ENCODE measurements at regions not wholly inside any gene's neighbourhood (a gene's known extent, or its start where the extent isn't known, plus 50 kb on each side); places are given as distances from the start of the nearest gene placed in this dataset.

DNA sequence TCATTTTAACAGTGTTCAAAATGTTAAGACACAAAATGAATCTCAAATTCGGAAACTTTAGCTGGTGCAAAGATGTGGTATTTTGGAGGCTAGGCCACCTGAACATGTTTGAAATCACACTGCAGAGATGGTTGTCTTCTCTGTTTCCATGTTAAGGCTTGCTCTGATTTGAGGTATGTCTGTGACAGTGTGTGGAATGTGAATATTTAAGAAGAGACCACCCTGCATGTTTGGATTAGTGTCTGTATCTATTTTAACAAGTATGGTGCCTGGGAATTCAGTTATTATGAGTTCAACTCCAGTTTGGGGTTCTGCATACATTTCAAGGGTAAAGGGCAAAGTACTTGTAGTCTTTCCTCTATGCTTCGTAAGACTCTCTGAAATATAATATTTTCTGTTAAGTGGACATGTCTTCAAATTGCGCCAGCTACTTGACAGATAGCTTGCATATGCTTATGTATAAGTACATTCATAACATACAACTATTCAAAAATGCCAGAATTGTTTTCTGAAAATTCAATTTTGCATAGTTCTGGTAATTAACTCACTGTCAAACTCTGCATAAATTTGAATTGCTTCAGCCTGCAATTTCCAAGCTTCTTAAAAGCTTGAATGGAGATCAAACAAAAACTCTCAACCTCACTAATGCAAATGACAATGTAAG lies 424.0 kb downstream of the ADAMTS20 start:
- Histone ChIP-seq H3K27me3 (ENCODE audit: insufficient read depth, poor library complexity, severe bottlenecking) (no peaks in the 10 kb centered on the region), H3K4me3 (ENCODE audit: severe bottlenecking) (no peak overlapping the region), H3K36me3 (ENCODE audit: low read depth) (no peaks in the 10 kb centered on the region), H3K27ac (ENCODE audit: poor library complexity, severe bottlenecking) (no peak overlapping the region), H3K9me3 (ENCODE audit: severe bottlenecking) (no peaks in the 10 kb centered on the region), H3K4me1 (ENCODE audit: insufficient read depth, poor library complexity, severe bottlenecking) (no peaks in the 10 kb centered on the region)
- TF ChIP-seq, protein P1, sequence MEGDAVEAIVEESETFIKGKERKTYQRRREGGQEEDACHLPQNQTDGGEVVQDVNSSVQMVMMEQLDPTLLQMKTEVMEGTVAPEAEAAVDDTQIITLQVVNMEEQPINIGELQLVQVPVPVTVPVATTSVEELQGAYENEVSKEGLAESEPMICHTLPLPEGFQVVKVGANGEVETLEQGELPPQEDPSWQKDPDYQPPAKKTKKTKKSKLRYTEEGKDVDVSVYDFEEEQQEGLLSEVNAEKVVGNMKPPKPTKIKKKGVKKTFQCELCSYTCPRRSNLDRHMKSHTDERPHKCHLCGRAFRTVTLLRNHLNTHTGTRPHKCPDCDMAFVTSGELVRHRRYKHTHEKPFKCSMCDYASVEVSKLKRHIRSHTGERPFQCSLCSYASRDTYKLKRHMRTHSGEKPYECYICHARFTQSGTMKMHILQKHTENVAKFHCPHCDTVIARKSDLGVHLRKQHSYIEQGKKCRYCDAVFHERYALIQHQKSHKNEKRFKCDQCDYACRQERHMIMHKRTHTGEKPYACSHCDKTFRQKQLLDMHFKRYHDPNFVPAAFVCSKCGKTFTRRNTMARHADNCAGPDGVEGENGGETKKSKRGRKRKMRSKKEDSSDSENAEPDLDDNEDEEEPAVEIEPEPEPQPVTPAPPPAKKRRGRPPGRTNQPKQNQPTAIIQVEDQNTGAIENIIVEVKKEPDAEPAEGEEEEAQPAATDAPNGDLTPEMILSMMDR (IDR thresholded peaks at IDR 0.05; ENCODE audit: poor library complexity, severe bottlenecking): no peak
- ATAC-seq (ENCODE audit: low read depth): no peak
- no peak for DNase-seq (ENCODE audit: low spot score)

DNA sequence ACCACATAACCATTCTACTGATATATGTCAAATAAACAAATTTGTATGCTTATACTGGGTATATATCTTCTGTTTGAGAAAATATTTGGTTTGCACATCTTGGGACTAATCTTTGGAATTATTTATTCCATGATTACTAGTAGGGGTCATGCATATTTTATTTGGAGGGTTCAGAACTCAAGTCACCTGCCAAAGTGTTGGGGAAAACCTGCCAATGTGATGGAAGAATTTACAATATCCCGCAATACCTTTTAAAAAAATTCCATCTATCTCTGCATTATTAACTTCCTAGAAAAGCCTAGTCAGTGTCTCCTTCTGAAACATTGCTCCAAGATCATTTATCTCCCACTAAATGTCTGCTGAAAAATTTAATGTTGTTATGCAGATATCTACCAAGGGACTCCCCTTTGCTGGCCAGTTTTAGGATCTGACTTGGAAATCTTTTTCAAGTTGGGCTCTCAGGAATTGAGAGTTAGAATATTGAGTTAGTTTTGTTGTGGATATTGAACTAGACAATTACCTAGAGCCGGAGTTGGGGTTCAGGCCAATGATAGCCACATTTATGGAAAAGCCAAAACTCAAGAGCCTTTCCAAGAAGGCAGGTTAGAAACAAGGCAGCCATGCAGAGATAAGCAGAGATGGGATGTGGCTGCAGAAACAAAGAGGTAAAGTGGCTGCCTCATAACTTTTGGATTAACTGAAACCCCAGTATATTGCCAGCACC lies 425.2 kb downstream of the ADAMTS20 start:
- ATAC-seq (ENCODE audit: low read depth) (no peak), DNase-seq (ENCODE audit: low spot score) (no peak)
- no peaks in the 10 kb centered on the region for H3K9me3 ChIP-seq (ENCODE audit: severe bottlenecking)
- no peak overlapping the region for H3K4me3 ChIP-seq (ENCODE audit: severe bottlenecking)
- H3K27me3 ChIP-seq (ENCODE audit: insufficient read depth, poor library complexity, severe bottlenecking): no peaks in the 10 kb centered on the region
- H3K4me1 ChIP-seq (ENCODE audit: insufficient read depth, poor library complexity, severe bottlenecking): no peaks in the 10 kb centered on the region
- H3K36me3 ChIP-seq (ENCODE audit: low read depth): no peaks in the 10 kb centered on the region
- no peak overlapping the region for H3K27ac ChIP-seq (ENCODE audit: poor library complexity, severe bottlenecking)
- TF ChIP-seq, protein P1 (IDR thresholded peaks at IDR 0.05; ENCODE audit: poor library complexity, severe bottlenecking): no peak

DNA sequence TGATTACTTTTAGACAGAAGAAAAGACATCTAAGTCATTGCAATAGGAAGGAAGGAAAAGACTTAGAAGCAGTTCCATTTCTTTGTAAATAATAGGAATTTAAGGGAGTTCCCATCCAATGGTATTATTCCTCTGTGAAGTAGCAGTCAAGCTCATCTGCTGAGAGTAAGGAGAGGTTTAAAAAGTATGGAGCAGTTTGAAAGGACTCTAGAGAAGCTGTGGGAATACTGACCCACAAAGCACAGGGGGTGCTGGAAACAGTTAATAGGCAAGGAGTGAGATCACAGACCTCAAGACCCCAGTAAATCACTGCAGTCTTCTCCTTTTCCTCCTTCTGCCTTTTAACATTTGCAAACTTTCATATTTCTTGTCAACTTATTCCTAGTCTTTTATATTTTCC lies 428.5 kb downstream of the ADAMTS20 start:
- DNase-seq (ENCODE audit: low spot score) (no peak), ATAC-seq (ENCODE audit: low read depth) (no peak)
- TF ChIP-seq, protein P1 (IDR thresholded peaks at IDR 0.05; ENCODE audit: poor library complexity, severe bottlenecking): no peak
- Histone ChIP-seq H3K9me3 (ENCODE audit: severe bottlenecking) (no peaks in the 10 kb centered on the region), H3K27me3 (ENCODE audit: insufficient read depth, poor library complexity, severe bottlenecking) (no peaks in the 10 kb centered on the region), H3K27ac (ENCODE audit: poor library complexity, severe bottlenecking) (no peak overlapping the region), H3K4me3 (ENCODE audit: severe bottlenecking) (no peak overlapping the region), H3K4me1 (ENCODE audit: insufficient read depth, poor library complexity, severe bottlenecking) (no peaks in the 10 kb centered on the region), H3K36me3 (ENCODE audit: low read depth) (no peaks in the 10 kb centered on the region)

DNA sequence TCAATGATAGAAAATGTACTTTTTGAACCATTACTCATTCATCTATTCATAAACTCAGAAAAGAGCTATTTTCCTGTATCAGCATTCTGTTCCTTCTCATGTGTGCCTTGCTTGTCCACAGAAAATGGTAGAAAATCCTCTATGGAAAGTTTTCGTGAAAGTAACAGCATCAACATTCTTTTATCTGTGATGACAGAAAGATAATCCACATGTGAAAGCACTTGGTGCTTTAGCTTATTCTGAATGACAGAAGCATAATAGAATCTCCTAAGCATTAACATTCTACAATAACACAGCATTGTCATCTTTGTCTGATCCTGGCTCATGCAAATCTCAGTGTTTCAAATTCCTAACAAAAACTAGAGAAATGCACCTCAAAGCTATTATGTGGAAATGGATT lies 431.9 kb downstream of the ADAMTS20 start:
- ATAC-seq (ENCODE audit: low read depth) (no peak), DNase-seq (ENCODE audit: low spot score) (no peak)
- H3K27ac ChIP-seq (ENCODE audit: poor library complexity, severe bottlenecking): no peak overlapping the region
- no peak overlapping the region for H3K4me3 ChIP-seq (ENCODE audit: severe bottlenecking)
- H3K27me3 ChIP-seq (ENCODE audit: insufficient read depth, poor library complexity, severe bottlenecking): no peaks in the 10 kb centered on the region
- TF ChIP-seq, protein P1 (IDR thresholded peaks at IDR 0.05; ENCODE audit: poor library complexity, severe bottlenecking): no peak
- no peaks in the 10 kb centered on the region for H3K36me3 ChIP-seq (ENCODE audit: low read depth)
- H3K4me1 ChIP-seq (ENCODE audit: insufficient read depth, poor library complexity, severe bottlenecking): no peaks in the 10 kb centered on the region
- no peaks in the 10 kb centered on the region for H3K9me3 ChIP-seq (ENCODE audit: severe bottlenecking)

DNA sequence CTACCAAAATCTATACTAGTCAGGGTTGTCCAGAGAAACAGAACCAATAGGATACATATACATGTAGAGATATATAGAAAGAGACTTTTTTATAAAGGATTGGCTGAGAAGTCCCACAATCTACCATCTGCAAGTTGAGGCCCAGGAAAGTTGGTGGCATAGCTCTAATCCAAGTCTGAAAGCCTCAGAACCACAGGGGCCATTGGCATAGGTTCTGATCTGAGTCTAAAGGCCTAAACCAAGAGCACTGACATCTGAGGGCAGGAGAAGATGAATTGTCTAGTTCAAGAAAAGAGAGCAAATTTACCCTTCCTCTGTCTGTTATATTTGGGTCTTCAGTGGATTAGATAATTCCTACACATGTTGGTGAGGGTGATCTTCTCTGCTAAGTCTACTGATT lies 433.1 kb downstream of the ADAMTS20 start:
- no peaks in the 10 kb centered on the region for H3K9me3 ChIP-seq (ENCODE audit: severe bottlenecking)
- H3K36me3 ChIP-seq (ENCODE audit: low read depth): no peaks in the 10 kb centered on the region
- H3K4me1 ChIP-seq (ENCODE audit: insufficient read depth, poor library complexity, severe bottlenecking): no peaks in the 10 kb centered on the region
- DNase-seq (ENCODE audit: low spot score) (no peak), ATAC-seq (ENCODE audit: low read depth) (no peak)
- H3K4me3 ChIP-seq (ENCODE audit: severe bottlenecking): no peak overlapping the region
- no peaks in the 10 kb centered on the region for H3K27me3 ChIP-seq (ENCODE audit: insufficient read depth, poor library complexity, severe bottlenecking)
- H3K27ac ChIP-seq (ENCODE audit: poor library complexity, severe bottlenecking): no peak overlapping the region
- TF ChIP-seq, protein P1 (IDR thresholded peaks at IDR 0.05; ENCODE audit: poor library complexity, severe bottlenecking): no peak
